ENCODE measurements at regions not wholly inside any gene's neighbourhood (a gene's known extent, or its start where the extent isn't known, plus 50 kb on each side); places are given as distances from the start of the nearest gene placed in this dataset.

GRCh38 chr12:74917743-74918142 lies 291.9 kb downstream of the KCNC2 start:
- DNase-seq = no peak

GRCh38 chr12:74918291-74918690 lies 291.3 kb downstream of the KCNC2 start:
- no peak for DNase-seq

- no peak for DNase-seq
Measured at GRCh38 chr12:74922117-74922516, 287.5 kb downstream of the KCNC2 start.

- DNase-seq = no peak
Measured at GRCh38 chr12:74922642-74923041, 287.0 kb downstream of the KCNC2 start.

- DNase-seq = no peak
Measured at GRCh38 chr12:74941670-74942069, 268.0 kb downstream of the KCNC2 start.

GRCh38 chr12:74945771-74946198 lies 263.9 kb downstream of the KCNC2 start:
- no peak for DNase-seq

GRCh38 chr12:74953697-74954096 lies 255.9 kb downstream of the KCNC2 start:
- no peak for DNase-seq

- no peak for DNase-seq
Measured at GRCh38 chr12:74957231-74957630, 252.4 kb downstream of the KCNC2 start.

- no peak for DNase-seq
Measured at GRCh38 chr12:74957634-74958033, 252.0 kb downstream of the KCNC2 start.

GRCh38 chr12:74959657-74960056 lies 250.0 kb downstream of the KCNC2 start:
- no peak for DNase-seq

- DNase-seq = no peak
Measured at GRCh38 chr12:74963304-74963703, 246.3 kb downstream of the KCNC2 start.

GRCh38 chr12:74963867-74964331 lies 245.7 kb downstream of the KCNC2 start:
- no peak for DNase-seq

- DNase-seq = no peak
Measured at GRCh38 chr12:74964390-74964789, 245.2 kb downstream of the KCNC2 start.

- DNase-seq = no peak
Measured at GRCh38 chr12:74971201-74971600, 238.4 kb downstream of the KCNC2 start.

GRCh38 chr12:74977832-74978481 lies 231.7 kb downstream of the KCNC2 start:
- DNase-seq = no peak

GRCh38 chr12:74980510-74980909 lies 229.1 kb downstream of the KCNC2 start:
- no peak for DNase-seq

- DNase-seq = no peak
Measured at GRCh38 chr12:74981541-74981940, 228.1 kb downstream of the KCNC2 start.

GRCh38 chr12:74983917-74984316 lies 225.7 kb downstream of the KCNC2 start:
- DNase-seq = peak in 1 of 2 experiments; percentile 13

- no peak for DNase-seq
Measured at GRCh38 chr12:74984631-74985030, 225.0 kb downstream of the KCNC2 start.

- no peak for DNase-seq
Measured at GRCh38 chr12:74985293-74985985, 224.2 kb downstream of the KCNC2 start.

GRCh38 chr12:74985986-74986319 lies 223.7 kb downstream of the KCNC2 start:
- no peak for DNase-seq

GRCh38 chr12:74988156-74988555 lies 221.5 kb downstream of the KCNC2 start:
- no peak for DNase-seq
